Glutamatergic neuron (in vitro differentiated cells): ENCODE measurements at regions not wholly inside any gene's neighbourhood (a gene's known extent, or its start where the extent isn't known, plus 50 kb on each side); places are given as distances from the start of the nearest gene placed in this dataset.

ENCODE experiments used
- DNase-seq: peaks from one replicate; pipeline ENCODE4 v3.0.0; 2022
- H3K27ac Mint-ChIP-seq: one replicate; pipeline ENCODE4 v1.8.0; 2020; ENCODE audit warnings: mild to moderate bottlenecking, mixed read lengths, inconsistent platforms; ENCODE audit not compliant: unreplicated experiment
- H3K27me3 Mint-ChIP-seq: one replicate; pipeline ENCODE4 v1.8.0; 2020; ENCODE audit warnings: mild to moderate bottlenecking, moderate library complexity, mixed read lengths, inconsistent platforms; ENCODE audit not compliant: unreplicated experiment
- H3K36me3 Mint-ChIP-seq: one replicate; pipeline ENCODE4 v1.8.0; 2020; ENCODE audit warnings: mild to moderate bottlenecking, mixed read lengths, inconsistent platforms; ENCODE audit not compliant: unreplicated experiment
- H3K4me1 Mint-ChIP-seq: one replicate; pipeline ENCODE4 v1.8.0; 2020; ENCODE audit warnings: mild to moderate bottlenecking, low read depth, mixed read lengths, inconsistent platforms; ENCODE audit not compliant: unreplicated experiment
- H3K4me3 Mint-ChIP-seq: one replicate; pipeline ENCODE4 v1.8.0; 2020; ENCODE audit warnings: mild to moderate bottlenecking, mixed read lengths, inconsistent platforms; ENCODE audit not compliant: unreplicated experiment
- H3K9me3 Mint-ChIP-seq: one replicate; pipeline ENCODE4 v1.8.0; 2020; ENCODE audit warnings: mild to moderate bottlenecking, moderate library complexity, mixed read lengths, inconsistent platforms; ENCODE audit not compliant: unreplicated experiment
- CTCF ChIP-seq: fragments of 200-600 bp; sonication (generic); IDR thresholded peaks from one replicate; pipeline ENCODE4 v1.5.0; 2021; ENCODE audit not compliant: partially characterized antibody, unreplicated experiment

- Mint-ChIP-seq H3K4me3 (no peak overlapping the region), H3K27me3 (no peaks in the 10 kb centered on the region), H3K27ac (no peak overlapping the region), H3K4me1 (no peaks in the 10 kb centered on the region), H3K9me3 (peaks cover 4% of the 10 kb centered on the region), H3K36me3 (peaks cover 14% of the 10 kb centered on the region)
- DNase-seq, result no peak
- no peak for TF ChIP-seq CTCF
Observed at GRCh38 chr10:3363311-3364045, 190.9 kb upstream of the PITRM1 start.

GRCh38 chr10:3362394-3362793 is 189.8 kb upstream of the PITRM1 start:
- TF ChIP-seq CTCF, result no peak
- Mint-ChIP-seq H3K27ac (no peak overlapping the region), H3K4me1 (no peaks in the 10 kb centered on the region), H3K27me3 (no peaks in the 10 kb centered on the region), H3K4me3 (no peak overlapping the region), H3K36me3 (peaks cover 13% of the 10 kb centered on the region), H3K9me3 (peaks cover 4% of the 10 kb centered on the region)
- no peak for DNase-seq

- TF ChIP-seq CTCF, result no peak
Observed at GRCh38 chr10:3361640-3362039, 189.1 kb upstream of the PITRM1 start.

DNA sequence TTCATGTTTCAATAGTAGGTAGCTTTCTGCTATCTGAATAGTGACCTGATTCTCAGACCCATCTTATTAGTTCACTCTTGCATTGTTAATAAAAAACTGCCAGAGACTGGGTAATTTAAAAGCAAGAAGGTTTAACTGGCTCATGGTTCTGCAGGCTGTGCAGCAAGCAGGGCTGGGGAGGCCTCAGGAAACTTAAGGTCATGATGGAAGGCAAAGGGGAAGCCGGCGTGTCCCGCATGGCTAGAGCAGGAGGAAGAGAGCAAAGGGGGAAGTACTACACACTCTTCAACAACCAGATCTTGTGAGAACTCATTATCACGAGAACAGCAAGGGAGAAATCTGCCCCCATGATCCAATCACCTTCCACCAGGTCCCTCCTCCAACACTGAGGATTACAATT is 185.2 kb upstream of the PITRM1 start:
- no peak for DNase-seq
- Mint-ChIP-seq H3K27me3 (no peaks in the 10 kb centered on the region), H3K9me3 (peaks cover 5% of the 10 kb centered on the region), H3K4me1 (no peaks in the 10 kb centered on the region), H3K27ac (no peak overlapping the region), H3K36me3 (peaks cover 25% of the 10 kb centered on the region), H3K4me3 (no peak overlapping the region)
- no peak for TF ChIP-seq CTCF

More at GRCh38 chr10:3361640-3362039, 189.1 kb upstream of the PITRM1 start:
- Mint-ChIP-seq H3K36me3 (peaks cover 16% of the 10 kb centered on the region), H3K27me3 (no peaks in the 10 kb centered on the region), H3K27ac (no peak overlapping the region), H3K9me3 (peaks cover 4% of the 10 kb centered on the region), H3K4me1 (no peaks in the 10 kb centered on the region), H3K4me3 (no peak overlapping the region)
- no peak for DNase-seq

- H3K9me3 Mint-ChIP-seq, result peaks cover 3% of the 10 kb centered on the region
- DNase-seq, result no peak
- H3K36me3 Mint-ChIP-seq, result peaks cover 17% of the 10 kb centered on the region
- no peak for TF ChIP-seq CTCF
- no peak overlapping the region for H3K27ac Mint-ChIP-seq
- no peaks in the 10 kb centered on the region for H3K27me3 Mint-ChIP-seq
- no peaks in the 10 kb centered on the region for H3K4me1 Mint-ChIP-seq
- no peak overlapping the region for H3K4me3 Mint-ChIP-seq
Observed at GRCh38 chr10:3355536-3355935, 183.0 kb upstream of the PITRM1 start.
